CD14-positive monocyte (primary cell): ENCODE measurements at regions not wholly inside any gene's neighbourhood (a gene's known extent, or its start where the extent isn't known, plus 50 kb on each side); places are given as distances from the start of the nearest gene placed in this dataset.
"Not testable (repeated sequence)": the region's sequence is repeated elsewhere in the genome, so short reads cannot be mapped to it uniquely, and the experiment has no call there.

Experiments used
- DNase-seq, 3 donors: peaks; one replicate each; pipeline ENCODE4 v3.0.0-alpha.2; 2011 to 2022
- H2AFZ ChIP-seq: 2 replicates; pipeline ENCODE4 v1.6.0; 2012; ENCODE audit warnings: mild to moderate bottlenecking, low read depth, low read length, inconsistent platforms; ENCODE audit not compliant: insufficient read depth, poor library complexity, severe bottlenecking
- H3K27ac ChIP-seq, 2 donors: 1 replicate in 1 of 2; 2 replicates in 1 of 2; pipeline ENCODE4 v1.5.1; 2012 to 2013; ENCODE audit warnings: low read length in 2 of 2, control low read depth in 1 of 2, inconsistent platforms in 1 of 2, low read depth in 1 of 2, mild to moderate bottlenecking in 1 of 2
- H3K27me3 ChIP-seq, 2 donors: one replicate each; pipeline versions ENCODE4 v1.6.0 to v1.6.1; 2011 to 2013; ENCODE audit warnings: low read length in 2 of 2; ENCODE audit not compliant: control insufficient read depth in 2 of 2, insufficient read depth in 2 of 2
- H3K36me3 ChIP-seq, 2 donors: replicated peaks in 1 of 2; 1 replicate in 1 of 2; 2 replicates in 1 of 2; pipeline versions ENCODE4 v1.5.1 to v1.6.1; 2012 to 2013; ENCODE audit warnings: low read length in 2 of 2, control low read depth in 1 of 2, inconsistent platforms in 1 of 2, mild to moderate bottlenecking in 1 of 2; ENCODE audit not compliant: insufficient read depth in 2 of 2, control insufficient read depth in 1 of 2
- H3K4me1 ChIP-seq, 2 donors: 1 replicate in 1 of 2; 2 replicates in 1 of 2; pipeline versions ENCODE4 v1.5.1 to v1.6.1; 2012 to 2013; ENCODE audit warnings: low read length in 2 of 2, control low read depth in 1 of 2, inconsistent platforms in 1 of 2, mild to moderate bottlenecking in 1 of 2, moderate library complexity in 1 of 2; ENCODE audit not compliant: insufficient read depth in 2 of 2, control insufficient read depth in 1 of 2
- H3K4me2 ChIP-seq: replicated peaks from 2 replicates; pipeline ENCODE3; 2012; ENCODE audit warnings: low read length, moderate library complexity, mild to moderate bottlenecking; ENCODE audit not compliant: poor library complexity, severe bottlenecking; ENCODE audit errors: extremely low read depth
- H3K4me3 ChIP-seq, 3 experiments: fragments of 200-600 bp in 1 of 3; sonication (generic) in 1 of 3; replicated peaks in 1 of 3; 1 replicate in 2 of 3; 2 replicates in 1 of 3; pipeline ENCODE4 v1.5.1; 2011 to 2013; ENCODE audit warnings: low read length in 3 of 3, mild to moderate bottlenecking in 3 of 3, control low read depth in 2 of 3, low read depth in 2 of 3, inconsistent platforms in 1 of 3, moderate library complexity in 1 of 3
- H3K79me2 ChIP-seq: 2 replicates; pipeline ENCODE4 v1.6.0; 2012; ENCODE audit warnings: mild to moderate bottlenecking, control low read depth, inconsistent platforms, low read length, moderate library complexity; ENCODE audit not compliant: insufficient read depth
- H3K9ac ChIP-seq: 2 replicates; pipeline ENCODE4 v1.6.0; 2017; ENCODE audit warnings: low read length, mild to moderate bottlenecking; ENCODE audit not compliant: insufficient read depth, poor library complexity, severe bottlenecking
- H3K9me3 ChIP-seq, 2 donors: replicated peaks in 1 of 2; 1 replicate in 1 of 2; 2 replicates in 1 of 2; pipeline versions ENCODE4 v1.5.1 to v1.6.1; 2012 to 2013; ENCODE audit warnings: low read length in 2 of 2, control low read depth in 1 of 2; ENCODE audit not compliant: control insufficient read depth in 1 of 2, insufficient read depth in 1 of 2
- H4K20me1 ChIP-seq: 2 replicates; pipeline ENCODE4 v1.6.0; 2012; ENCODE audit warnings: mild to moderate bottlenecking, low read length, control low read depth, moderate library complexity; ENCODE audit not compliant: insufficient read depth
- H3K27ac Mint-ChIP-seq, 7 donors: one replicate each; pipeline ENCODE4 v1.8.0; 2020; ENCODE audit warnings: mild to moderate bottlenecking in 7 of 7, mixed read lengths in 7 of 7, moderate library complexity in 6 of 7, inconsistent platforms in 2 of 7
- H3K27me3 Mint-ChIP-seq, 3 donors: one replicate each; pipeline ENCODE4 v1.8.0; 2021 to 2022; ENCODE audit warnings: low read depth in 3 of 3, mild to moderate bottlenecking in 3 of 3, mixed read lengths in 3 of 3, moderate library complexity in 3 of 3, inconsistent platforms in 1 of 3
- H3K36me3 Mint-ChIP-seq, 2 donors: one replicate each; pipeline ENCODE4 v1.8.0; 2020; ENCODE audit warnings: mixed read lengths in 2 of 2, inconsistent platforms in 1 of 2, mild to moderate bottlenecking in 1 of 2
- H3K4me1 Mint-ChIP-seq: one replicate; pipeline ENCODE4 v1.8.0; 2020; ENCODE audit warnings: mild to moderate bottlenecking, mixed read lengths
- H3K4me3 Mint-ChIP-seq, 2 donors: one replicate each; pipeline ENCODE4 v1.8.0; 2020; ENCODE audit warnings: mild to moderate bottlenecking in 2 of 2, mixed read lengths in 2 of 2, moderate library complexity in 1 of 2
- H3K9me3 Mint-ChIP-seq, 7 donors: one replicate each; pipeline ENCODE4 v1.8.0; 2020 to 2022; ENCODE audit warnings: mixed read lengths in 7 of 7, mild to moderate bottlenecking in 6 of 7, moderate library complexity in 6 of 7, inconsistent platforms in 2 of 7
- CTCF ChIP-seq: fragments of 200-600 bp; IDR thresholded peaks from one replicate; pipeline ENCODE4 v1.8.0; 2022; ENCODE audit warnings: antibody characterized with exemption, mild to moderate bottlenecking
- WGBS: methylation state at CpG from one replicate; pipeline ENCODE4 v1.1.5; 2013; ENCODE audit warnings: missing lambda C conversion rate; ENCODE audit not compliant: insufficient coverage; 5-methylcytosine and 5-hydroxymethylcytosine counted together
- intact Hi-C, 2 donors: fragments of 100-400 bp; cut with micrococcal nuclease; formaldehyde crosslinking; loops; one replicate each; pipeline versions ENCODE4 v1.15.0 to v1.15.1; 2023

DNA sequence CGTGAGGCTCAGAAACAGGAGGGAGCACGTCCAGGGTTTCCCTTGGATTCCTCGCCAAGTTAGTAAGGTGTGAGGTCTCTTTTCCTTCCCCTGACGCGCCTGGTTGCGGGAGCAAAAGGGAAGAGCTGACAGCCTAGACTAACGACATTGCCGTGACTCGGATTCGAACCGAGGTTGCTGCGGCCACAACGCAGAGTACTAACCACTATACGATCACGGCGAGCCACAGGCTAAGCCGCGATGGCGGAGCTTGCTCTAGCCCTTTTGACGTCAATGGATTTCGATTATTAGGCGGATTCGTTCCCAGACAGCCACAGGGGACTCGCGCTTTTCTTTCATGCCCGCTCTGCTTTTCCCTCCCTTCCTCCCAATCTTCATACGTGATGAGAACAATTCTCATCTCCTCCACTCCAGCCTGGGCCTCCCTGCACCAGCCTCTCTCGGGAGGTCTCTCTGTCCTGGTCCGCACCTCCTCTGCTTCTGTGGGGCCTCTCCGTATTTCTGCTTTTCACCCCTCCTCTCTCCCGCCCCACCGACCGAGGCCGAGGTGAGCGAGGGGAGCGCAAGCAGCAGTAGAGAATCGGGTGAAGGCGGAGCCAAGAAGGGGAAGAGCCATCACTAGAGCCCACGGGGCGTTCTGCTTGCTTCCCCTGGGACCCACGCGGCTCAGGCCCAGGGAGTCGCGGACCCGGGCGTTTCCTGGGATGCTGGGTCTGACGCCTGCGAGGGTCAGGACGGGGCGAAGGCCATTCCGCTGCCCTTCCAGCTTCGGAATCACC lies 150.7 kb upstream of the NBPF11 start:
- peak overlapping the region; percentile 16 to 68 (median 26) for H3K4me3 ChIP-seq
- WGBS: no CpG with 5 or more reads among the region's 52 CpGs
- H3K36me3 ChIP-seq, H3K9ac ChIP-seq, H4K20me1 ChIP-seq, H3K27me3 ChIP-seq, H3K9me3 Mint-ChIP-seq, H3K27ac Mint-ChIP-seq, H3K79me2 ChIP-seq, H3K9me3 ChIP-seq, DNase-seq, intact Hi-C loops, H3K36me3 Mint-ChIP-seq, H3K27ac ChIP-seq: not testable (repeated sequence)
- H3K4me2 ChIP-seq: peak overlapping the region; percentile 68
- H3K27me3 Mint-ChIP-seq: peaks cover 12 to 17% (median 15%) of the 10 kb centered on the region in 3 donors
- peak overlapping the region; percentile 73 to 81 for H3K4me3 Mint-ChIP-seq
- H3K4me1 Mint-ChIP-seq: peaks cover 38% of the 10 kb centered on the region
- peaks cover 28 to 44% of the 10 kb centered on the region in 2 donors for H3K4me1 ChIP-seq
- peak overlapping the region; percentile 68 for H2AFZ ChIP-seq

DNA sequence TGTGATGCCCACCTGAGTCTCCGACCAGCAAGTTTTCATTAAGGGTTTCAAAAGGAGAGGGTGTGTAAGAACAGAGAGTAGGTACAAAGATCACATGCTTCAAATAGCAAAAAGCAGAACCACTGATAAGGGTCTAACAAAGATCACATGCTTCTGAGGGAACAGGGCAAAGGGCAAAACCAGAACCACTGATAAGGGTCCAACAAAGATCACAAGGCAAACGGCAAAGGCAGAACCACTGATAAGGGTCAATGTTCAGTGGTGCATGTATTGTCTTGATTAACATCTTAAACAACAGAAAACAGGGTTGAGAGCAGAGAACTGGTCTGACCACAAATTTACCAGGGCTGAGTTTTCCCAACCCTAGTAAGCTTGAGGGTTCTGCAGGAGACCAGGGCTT lies 145.8 kb upstream of the NBPF11 start:
- H3K4me3 Mint-ChIP-seq, H3K4me1 ChIP-seq, H3K27ac ChIP-seq, H3K4me3 ChIP-seq, H3K27me3 ChIP-seq, H3K9me3 ChIP-seq, intact Hi-C loops, H2AFZ ChIP-seq, H3K27me3 Mint-ChIP-seq, H4K20me1 ChIP-seq, H3K36me3 ChIP-seq, H3K27ac Mint-ChIP-seq, H3K79me2 ChIP-seq, H3K4me1 Mint-ChIP-seq, DNase-seq, H3K36me3 Mint-ChIP-seq, H3K4me2 ChIP-seq, H3K9ac ChIP-seq: not testable (repeated sequence)
- peaks cover 3 to 11% (median 7%) of the 10 kb centered on the region in 7 donors for H3K9me3 Mint-ChIP-seq
- WGBS: no CpG with 5 or more reads among the region's 2 CpGs

DNA sequence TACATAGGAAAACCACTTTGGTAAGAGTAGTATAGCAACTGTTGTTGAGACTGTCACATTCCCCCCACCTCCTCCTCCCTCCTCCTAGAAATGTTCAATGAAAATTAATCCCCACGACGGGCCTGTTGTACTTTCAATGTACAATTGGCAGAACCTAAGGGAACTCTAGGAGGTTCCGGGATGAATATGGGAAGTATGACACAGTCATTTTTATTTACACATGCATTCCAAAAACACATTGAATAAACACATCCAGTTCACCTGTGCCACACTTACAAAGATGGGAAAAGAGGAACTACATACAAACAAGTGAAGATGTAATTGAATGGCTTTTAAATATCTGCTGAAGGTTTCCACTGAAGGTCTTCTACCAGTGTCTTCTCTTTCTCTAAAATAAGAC lies 144.4 kb upstream of the NBPF11 start:
- H3K79me2 ChIP-seq: no peaks in the 10 kb centered on the region
- H3K9me3 Mint-ChIP-seq: peaks cover 3 to 11% (median 7%) of the 10 kb centered on the region in 7 donors
- H3K27ac ChIP-seq: no peak overlapping the region
- no peaks in the 10 kb centered on the region for H3K27me3 ChIP-seq
- H4K20me1 ChIP-seq: no peaks in the 10 kb centered on the region
- no peak for TF ChIP-seq CTCF
- no peaks in the 10 kb centered on the region for H3K4me1 Mint-ChIP-seq
- H3K36me3 ChIP-seq: no peaks in the 10 kb centered on the region
- no peak for DNase-seq
- H3K4me2 ChIP-seq: no peak overlapping the region
- no CpG with 5 or more reads among the region's 3 CpGs for WGBS
- no peaks in the 10 kb centered on the region for H3K4me1 ChIP-seq
- H3K27ac Mint-ChIP-seq: no peak overlapping the region
- H3K36me3 Mint-ChIP-seq: no peaks in the 10 kb centered on the region
- no peak overlapping the region for H3K4me3 ChIP-seq
- peaks cover 0 to 6% of the 10 kb centered on the region in 2 donors for H3K9me3 ChIP-seq
- no peak overlapping the region for H3K4me3 Mint-ChIP-seq
- no peak overlapping the region for H3K9ac ChIP-seq
- peaks cover 0 to 5% (median 3%) of the 10 kb centered on the region in 3 donors for H3K27me3 Mint-ChIP-seq
- no peak overlapping the region for H2AFZ ChIP-seq
- intact Hi-C loops: no loop called here
